Motor neuron (in vitro differentiated cells): ENCODE measurements at regions not wholly inside any gene's neighbourhood (a gene's known extent, or its start where the extent isn't known, plus 50 kb on each side); places are given as distances from the start of the nearest gene placed in this dataset.
A peak's percentile ranks its signal among the peaks of the same experiment; 100 is the strongest.

ENCODE experiments used
- ATAC-seq, 8 experiments: fragments of 200-7000 bp; cut with Tn5 transposase; replicated peaks in 6 of 8; 2 replicates each; pipeline ENCODE4 v1.8.0; 2021; ENCODE audit warnings: mild to moderate bottlenecking in 8 of 8, moderate library complexity in 8 of 8
- H3K27ac ChIP-seq, 2 donors: fragments of 250-450 bp; sonication (Bioruptor Pico); 2 replicates each; pipeline ENCODE4 v1.9.0; 2021; ENCODE audit warnings: antibody characterized with exemption in 2 of 2, mild to moderate bottlenecking in 2 of 2, moderate library complexity in 1 of 2
- H3K4me1 ChIP-seq, 2 donors: fragments of 250-450 bp; sonication (Bioruptor Pico); replicated peaks in 1 of 2; 2 replicates each; pipeline ENCODE4 v1.6.1; 2021; ENCODE audit warnings: antibody characterized with exemption in 2 of 2, mild to moderate bottlenecking in 2 of 2, moderate library complexity in 1 of 2
- H3K4me3 ChIP-seq, 5 donors: fragments of 250-450 bp; sonication (Bioruptor Pico); 2 replicates each; pipeline ENCODE4 v1.9.0; 2021; ENCODE audit warnings: antibody characterized with exemption in 5 of 5, mild to moderate bottlenecking in 5 of 5, moderate library complexity in 4 of 5
- WGBS, 10 experiments: fragments of 450-650 bp; shearing (Covaris generic); methylation state at CpG; one replicate each; pipeline ENCODE4 v1.0.0; 2022; 5-methylcytosine and 5-hydroxymethylcytosine counted together
- in situ Hi-C, 9 experiments: fragments of 400-800 bp; cut with MboI; loops; one replicate each; pipeline ENCODE4 v1.15.0; 2021; ENCODE audit warnings: low sequenced_read_pairs in 9 of 9, low pct_unique_long_range_greater_than_20kb in 2 of 9; ENCODE audit not compliant: unreplicated experiment in 9 of 9

GRCh38 chr11:69994810-69995209 lies 83.3 kb upstream of the ANO1 start:
- in situ Hi-C loops, result no loop called here
- Histone ChIP-seq H3K27ac (no peak overlapping the region), H3K4me3 (no peak overlapping the region), H3K4me1 (peaks cover 0 to 3% of the 10 kb centered on the region in 2 donors)
- no peak for ATAC-seq
- WGBS, 10 experiments, result 0 to 100% (median 74%) methylated on average over 1 to 3 of the region's 3 CpGs

GRCh38 chr11:69995697-69996096 lies 82.4 kb upstream of the ANO1 start:
- H3K27ac ChIP-seq, result no peak overlapping the region
- in situ Hi-C loops, result no loop called here
- 22 to 95% (median 68%) methylated on average over 1 to 7 of the region's 10 CpGs; no CpG with 5 or more reads in 2 of the 10 experiments for WGBS, 10 experiments
- H3K4me3 ChIP-seq, result no peak overlapping the region
- no peak for ATAC-seq
- peaks cover 0 to 12% of the 10 kb centered on the region in 2 donors for H3K4me1 ChIP-seq

DNA sequence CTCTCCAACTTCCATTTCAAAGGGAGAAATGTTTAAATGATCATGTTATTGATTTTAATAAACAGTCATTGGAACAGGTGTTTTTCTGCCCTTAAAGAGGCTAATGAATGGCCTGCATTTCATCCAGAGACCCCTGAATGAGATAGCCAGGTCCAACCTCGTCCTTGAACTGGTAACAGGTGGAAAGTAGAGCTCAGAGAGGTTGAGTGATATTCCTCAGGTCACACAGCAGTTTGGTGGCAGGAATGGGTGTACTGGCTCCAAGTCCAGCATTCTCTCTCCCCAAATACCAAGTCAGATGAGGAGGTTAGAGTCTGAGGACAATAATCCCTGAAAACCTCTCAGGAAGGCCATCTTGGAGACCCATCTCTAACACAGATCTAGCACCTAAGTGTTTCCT lies 81.7 kb upstream of the ANO1 start:
- in situ Hi-C loops, result no loop called here
- no peak for ATAC-seq
- Histone ChIP-seq H3K4me1 (peaks cover 0 to 17% of the 10 kb centered on the region in 2 donors), H3K27ac (no peak overlapping the region), H3K4me3 (no peak overlapping the region)
- 14 to 50% (median 29%) methylated on average over 1 of the region's 1 CpG; no CpG with 5 or more reads in 5 of the 10 experiments for WGBS, 10 experiments

- in situ Hi-C loops, result no loop called here
- no peak overlapping the region for H3K4me3 ChIP-seq
- H3K27ac ChIP-seq, result no peak overlapping the region
- ATAC-seq, result no peak
- WGBS, 10 experiments, result 0 to 79% (median 65%) methylated on average over 1 to 6 of the region's 8 CpGs; no CpG with 5 or more reads in 4 of the 10 experiments
- H3K4me1 ChIP-seq, result peaks cover 0 to 19% of the 10 kb centered on the region in 2 donors
These were observed 80.8 kb upstream of the ANO1 start for GRCh38 chr11:69997352-69997751.

DNA sequence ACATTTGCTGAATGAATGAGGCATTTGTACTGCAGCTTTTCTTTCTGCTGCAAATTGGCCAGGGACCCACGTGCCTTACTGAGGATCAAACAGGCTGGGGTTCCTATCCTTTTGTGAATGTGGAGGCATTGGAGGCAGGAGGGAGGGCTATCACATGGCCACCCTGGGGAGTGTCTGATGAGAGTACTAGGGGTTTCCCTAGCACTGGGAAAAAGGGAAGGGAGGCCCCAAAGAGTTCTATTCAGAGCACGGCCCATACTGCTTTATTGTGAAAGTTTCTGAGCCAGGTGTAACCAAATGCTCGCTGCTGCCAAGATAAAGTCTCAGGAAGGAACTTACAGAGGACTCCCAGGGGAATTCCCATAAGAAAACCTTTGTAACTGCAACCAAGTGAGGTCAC lies 78.4 kb upstream of the ANO1 start:
- peaks cover 0 to 19% of the 10 kb centered on the region in 2 donors for H3K4me1 ChIP-seq
- no peak overlapping the region for H3K4me3 ChIP-seq
- no peak overlapping the region for H3K27ac ChIP-seq
- 0 to 83% (median 15%) methylated on average over 1 to 3 of the region's 3 CpGs; no CpG with 5 or more reads in 1 of the 10 experiments for WGBS, 10 experiments
- ATAC-seq, result peak in 2 of 8 experiments; percentile 45 to 47
- in situ Hi-C loops, result loop anchor here in 1 of 9 experiments (25.0 kb wide), 1 partner anchor 113 kb away; no protein-coding TSS in a partner anchor

GRCh38 chr11:70000228-70000627 lies 77.9 kb upstream of the ANO1 start:
- no peak overlapping the region for H3K4me3 ChIP-seq
- in situ Hi-C loops, result loop anchor here in 1 of 9 experiments (25.0 kb wide), 1 partner anchor 112 kb away; no protein-coding TSS in a partner anchor
- H3K27ac ChIP-seq, result no peak overlapping the region
- ATAC-seq, result peak in 1 of 8 experiments; percentile 33
- WGBS, 10 experiments, result 17 to 60% (median 38%) methylated on average over 1 to 3 of the region's 3 CpGs; no CpG with 5 or more reads in 6 of the 10 experiments
- H3K4me1 ChIP-seq, result peaks cover 0 to 19% of the 10 kb centered on the region in 2 donors

DNA sequence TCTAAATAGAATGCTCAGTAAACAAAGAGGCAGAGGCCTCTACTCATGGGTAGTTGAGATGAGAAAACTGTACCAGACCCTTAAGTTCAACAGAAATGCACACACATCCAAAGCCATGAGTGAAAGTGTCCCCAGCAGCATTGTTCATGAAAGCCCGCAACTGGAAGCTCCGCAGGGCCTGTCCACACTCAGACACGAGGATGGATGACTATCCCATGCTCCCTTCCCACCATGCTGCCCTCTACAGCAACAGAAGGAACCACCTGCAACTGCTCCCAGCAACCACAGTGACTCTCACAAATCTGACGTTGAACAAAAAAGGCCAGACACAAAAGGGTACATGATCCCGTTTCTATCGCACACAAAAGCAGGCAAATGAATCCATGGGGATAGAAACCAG lies 76.9 kb upstream of the ANO1 start:
- in situ Hi-C loops, result loop anchor here in 1 of 9 experiments (25.0 kb wide), 1 partner anchor 111 kb away; no protein-coding TSS in a partner anchor
- 0 to 82% (median 41%) methylated on average over 1 to 6 of the region's 6 CpGs; no CpG with 5 or more reads in 2 of the 10 experiments for WGBS, 10 experiments

GRCh38 chr11:70002433-70002832 lies 75.7 kb upstream of the ANO1 start:
- Histone ChIP-seq H3K4me1 (peaks cover 0 to 19% of the 10 kb centered on the region in 2 donors), H3K27ac (no peak overlapping the region), H3K4me3 (no peak overlapping the region)
- in situ Hi-C loops, result loop anchor here in 1 of 9 experiments (25.0 kb wide), 1 partner anchor 110 kb away; no protein-coding TSS in a partner anchor
- 34 to 94% (median 77%) methylated on average over 2 to 8 of the region's 8 CpGs; no CpG with 5 or more reads in 2 of the 10 experiments for WGBS, 10 experiments
- no peak for ATAC-seq

More for the DNA sequence above, 76.9 kb upstream of the ANO1 start:
- Histone ChIP-seq H3K4me1 (peaks cover 0 to 19% of the 10 kb centered on the region in 2 donors), H3K4me3 (no peak overlapping the region), H3K27ac (no peak overlapping the region)
- peak in 3 of 8 experiments; percentile 44 to 90 (median 47) for ATAC-seq

DNA sequence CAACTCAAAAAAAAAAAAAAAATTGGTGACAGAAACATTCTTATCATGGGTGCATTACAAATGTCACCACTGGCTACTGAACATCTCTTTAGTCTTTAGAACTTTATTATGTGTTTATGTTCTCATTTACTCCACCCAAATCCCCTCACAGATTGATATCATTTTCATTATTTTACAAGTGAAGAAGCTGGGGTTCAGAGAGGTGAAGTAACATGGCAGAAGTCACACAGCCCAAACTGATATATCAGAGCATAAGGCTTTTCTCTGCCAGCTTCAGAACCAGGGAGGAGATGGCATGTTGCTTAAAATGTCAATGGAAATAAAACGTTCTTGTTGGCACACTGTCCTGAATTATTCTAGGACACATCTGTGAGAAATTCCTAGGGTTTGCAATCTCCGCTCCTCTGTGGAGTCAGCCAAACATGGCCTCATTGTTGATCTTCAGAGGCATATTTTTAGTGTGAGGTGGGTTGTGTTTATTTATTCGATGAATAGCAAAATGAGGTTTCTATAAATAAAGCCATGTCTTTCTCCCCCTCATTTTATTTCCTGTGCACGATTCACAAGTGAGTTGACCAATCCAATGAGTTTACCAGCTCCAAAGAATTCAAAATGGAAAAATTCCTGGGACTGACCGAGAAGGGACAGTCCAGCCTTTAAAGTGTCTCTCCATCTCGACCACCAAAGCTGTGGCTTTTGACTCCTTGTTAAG lies 72.9 kb upstream of the ANO1 start:
- no peak for ATAC-seq
- H3K27ac ChIP-seq, result no peak overlapping the region

DNA sequence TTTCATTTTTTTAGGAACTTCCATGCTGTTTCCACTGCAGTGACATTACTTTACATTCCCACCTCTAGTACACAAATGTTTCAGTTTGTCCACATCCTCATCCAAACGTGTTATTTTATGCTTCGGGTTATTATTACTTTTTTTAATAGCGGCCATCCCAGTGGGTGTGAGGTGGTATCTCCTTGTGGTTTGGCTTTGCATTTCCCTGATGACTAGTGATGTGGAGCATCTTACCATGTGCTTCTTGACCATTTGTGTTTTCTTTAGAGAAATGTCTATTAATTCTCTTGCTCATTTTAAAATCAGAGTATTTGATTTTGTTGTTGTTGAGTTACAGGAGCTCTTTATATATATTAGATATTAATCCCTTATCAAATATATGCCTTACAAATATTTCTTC lies 70.3 kb upstream of the ANO1 start:
- Histone ChIP-seq H3K27ac (no peak overlapping the region), H3K4me1 (no peaks in the 10 kb centered on the region), H3K4me3 (no peak overlapping the region)
- ATAC-seq, result no peak
- WGBS, 10 experiments, result 0 to 92% (median 55%) methylated on average over 2 to 3 of the region's 3 CpGs; no CpG with 5 or more reads in 3 of the 10 experiments
- in situ Hi-C loops, result loop anchor here in 1 of 9 experiments (25.0 kb wide), 1 partner anchor 105 kb away; no protein-coding TSS in a partner anchor

More for the DNA sequence above, 72.9 kb upstream of the ANO1 start:
- Histone ChIP-seq H3K4me1 (peaks cover 0 to 12% of the 10 kb centered on the region in 2 donors), H3K4me3 (no peak overlapping the region)
- WGBS, 10 experiments, result 0 to 81% (median 28%) methylated on average over 1 to 6 of the region's 6 CpGs
- in situ Hi-C loops, result loop anchor here in 1 of 9 experiments (25.0 kb wide), 1 partner anchor 107 kb away; no protein-coding TSS in a partner anchor

DNA sequence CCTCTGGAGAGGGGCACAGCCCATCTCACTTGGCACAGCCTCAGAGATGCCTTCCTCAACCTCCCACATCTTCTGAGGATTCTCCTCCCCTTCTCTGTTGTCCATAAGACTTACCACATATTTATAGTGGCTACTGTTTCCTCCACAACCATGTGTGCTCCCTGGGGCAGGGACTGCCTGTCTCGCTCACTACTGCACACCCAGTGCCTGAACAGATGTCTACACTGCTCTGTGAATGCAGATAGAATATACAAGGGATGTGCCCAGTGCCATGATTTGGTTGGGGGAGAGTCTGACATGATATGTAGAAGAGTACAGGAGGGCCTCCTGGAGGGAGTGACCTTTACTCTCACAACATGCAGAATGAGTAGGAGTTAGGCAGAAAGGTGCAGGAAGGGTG lies 67.3 kb upstream of the ANO1 start:
- in situ Hi-C loops, result loop anchor here in 1 of 9 experiments (25.0 kb wide), 1 partner anchor 102 kb away; no protein-coding TSS in a partner anchor
- Histone ChIP-seq H3K27ac (no peak overlapping the region), H3K4me3 (no peak overlapping the region), H3K4me1 (no peaks in the 10 kb centered on the region)
- ATAC-seq, result peak in 2 of 8 experiments; percentile 70 to 86
- 0 to 63% (median 11%) methylated on average over 1 of the region's 1 CpG; no CpG with 5 or more reads in 4 of the 10 experiments for WGBS, 10 experiments

DNA sequence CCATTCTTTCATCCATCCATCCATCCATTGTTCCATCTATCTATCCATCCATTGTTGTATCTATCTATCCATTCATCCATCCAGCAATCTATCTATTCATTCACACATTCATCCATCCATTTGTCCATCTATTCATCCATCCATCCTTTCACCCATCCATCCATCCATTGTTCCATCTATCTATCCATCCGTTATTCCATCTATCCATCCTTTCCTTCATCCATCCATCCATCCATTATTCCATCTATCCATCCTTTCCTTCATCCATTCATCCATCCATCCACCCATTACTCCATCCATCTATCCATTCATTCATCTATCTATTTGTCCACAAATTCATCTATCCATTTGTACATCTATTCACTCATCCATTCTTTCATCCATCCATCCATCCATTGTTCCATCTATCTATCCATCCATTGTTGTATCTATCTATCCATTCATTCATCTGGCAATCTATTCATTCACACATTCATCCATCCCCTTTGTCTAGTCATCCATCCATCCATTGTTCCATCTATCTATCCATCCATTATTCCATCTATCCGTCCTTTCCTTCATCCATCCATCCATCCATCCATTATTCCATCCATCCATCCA lies 65.9 kb upstream of the ANO1 start:
- no peak for ATAC-seq
- WGBS, 10 experiments, result 0 to 72% (median 58%) methylated on average over 1 to 2 of the region's 2 CpGs
- Histone ChIP-seq H3K4me3 (no peak overlapping the region), H3K4me1 (no peaks in the 10 kb centered on the region), H3K27ac (no peak overlapping the region)
- in situ Hi-C loops, result loop anchor here in 1 of 9 experiments (25.0 kb wide), 1 partner anchor 100 kb away; no protein-coding TSS in a partner anchor

DNA sequence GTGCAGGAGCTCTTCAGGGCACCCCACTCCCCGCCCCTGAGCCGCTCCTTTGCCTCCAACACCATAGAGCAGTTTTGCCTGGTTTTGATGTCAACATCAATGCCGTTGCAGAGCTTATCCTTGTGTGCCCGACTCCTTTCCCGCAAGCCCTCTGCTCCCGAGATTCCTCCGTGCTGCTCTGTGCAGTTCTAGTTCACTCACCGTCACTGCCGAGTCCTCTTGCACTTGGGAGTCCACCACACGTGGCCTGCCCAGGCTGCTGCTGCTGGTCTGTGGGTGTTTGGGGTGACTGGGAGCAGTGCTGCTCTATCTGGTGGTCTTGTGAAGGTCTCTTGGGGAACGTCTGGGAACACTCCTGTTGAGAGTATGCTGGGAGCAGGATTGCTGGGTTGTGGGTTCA lies 63.8 kb upstream of the ANO1 start:
- no peak overlapping the region for H3K27ac ChIP-seq
- ATAC-seq, result no peak
- WGBS, 10 experiments, result 13 to 87% (median 71%) methylated on average over 1 to 8 of the region's 11 CpGs; no CpG with 5 or more reads in 3 of the 10 experiments
- in situ Hi-C loops, result loop anchor here in 1 of 9 experiments (25.0 kb wide), 1 partner anchor 98 kb away; no protein-coding TSS in a partner anchor
- H3K4me1 ChIP-seq, result no peaks in the 10 kb centered on the region
- H3K4me3 ChIP-seq, result no peak overlapping the region
